ENCODE measurements at regions not wholly inside any gene's neighbourhood (a gene's known extent, or its start where the extent isn't known, plus 50 kb on each side); places are given as distances from the start of the nearest gene placed in this dataset.
A peak's percentile ranks its signal among the peaks of the same experiment; 100 is the strongest.

DNA sequence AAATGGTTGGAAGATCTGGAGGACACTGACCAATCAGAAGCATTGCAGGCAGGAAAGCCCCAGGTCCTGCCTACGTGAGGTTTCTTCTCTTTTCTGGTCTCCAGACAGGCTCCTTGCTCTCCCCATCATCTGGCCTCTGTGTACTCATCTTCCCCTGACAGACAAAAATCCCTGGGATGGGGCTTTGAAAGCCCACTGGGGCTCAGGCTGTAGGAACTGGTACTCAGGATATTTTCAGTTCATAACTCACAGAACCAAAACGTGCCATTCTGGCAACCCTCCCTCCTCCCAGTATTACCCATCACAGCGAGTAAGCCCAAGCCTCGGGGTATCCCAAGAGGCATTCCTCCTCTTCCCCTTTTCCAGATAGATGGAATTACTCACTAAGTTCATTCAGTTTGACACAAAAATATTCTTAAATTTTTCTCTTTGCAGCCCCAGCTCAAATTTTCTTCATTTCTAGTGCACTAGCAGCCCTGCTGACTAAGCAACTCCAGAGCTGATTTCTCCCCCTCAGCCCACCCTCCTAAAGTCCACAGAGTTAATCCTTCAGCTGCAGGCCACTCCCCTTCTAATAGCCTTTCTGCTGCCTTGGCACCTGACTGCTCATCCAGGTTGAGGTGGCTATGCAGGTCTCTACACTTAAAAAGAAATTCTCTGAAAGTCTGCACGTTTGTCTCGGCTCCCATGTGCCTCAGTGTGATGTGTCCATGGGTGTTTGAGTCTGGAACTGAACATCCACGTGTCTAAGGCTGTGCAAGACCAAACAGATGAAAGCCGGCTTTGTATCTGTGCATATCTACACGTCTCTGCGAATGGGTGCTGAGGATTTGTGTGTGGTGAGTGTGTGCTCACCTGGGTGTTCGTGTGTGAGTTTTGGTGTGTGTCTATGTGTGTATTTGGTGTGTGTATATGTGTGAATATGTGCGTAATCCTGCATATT is 331.4 kb downstream of the CCSER2 start:
- POLR2A ChIA-PET, result no interaction called here

DNA sequence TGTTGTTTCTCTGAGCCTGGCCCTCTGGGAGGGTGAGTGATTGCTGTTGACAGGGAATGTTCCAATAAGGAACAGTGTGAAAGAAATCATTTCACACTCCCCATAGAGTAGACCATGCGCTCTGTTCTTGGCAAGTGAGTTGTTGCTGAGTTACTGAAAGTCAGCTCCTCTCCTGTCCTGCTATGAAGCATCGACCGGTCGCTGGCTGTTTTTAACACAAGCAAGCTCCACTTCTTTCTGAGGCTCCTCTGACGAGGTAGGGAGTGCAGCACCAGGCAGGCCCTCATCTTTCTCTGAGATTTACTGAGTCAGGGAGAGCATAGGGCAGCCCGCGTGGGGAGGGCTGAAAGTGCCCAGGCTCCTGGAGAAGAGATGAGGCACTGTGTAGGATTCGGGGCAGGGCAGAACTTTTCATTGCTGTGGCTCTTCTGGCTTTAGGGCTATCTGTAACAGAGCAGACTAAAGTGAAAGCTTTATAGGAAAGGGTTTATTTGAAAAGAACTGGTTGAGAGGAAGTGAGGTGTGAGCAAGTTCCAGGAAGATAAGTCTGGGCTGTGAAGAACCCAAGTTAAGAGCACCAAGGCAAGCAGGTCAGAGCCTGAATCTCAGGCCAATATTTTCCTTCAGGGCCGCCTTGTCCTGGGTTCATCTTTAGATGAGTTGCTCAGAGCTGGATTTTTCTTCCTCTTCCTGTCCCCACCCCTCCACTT is 332.2 kb downstream of the CCSER2 start:
- H3K4me3 ChIP-seq (ENCODE audit: low read length), result no peak overlapping the region
- no peaks in the 10 kb centered on the region for H3K9me3 ChIP-seq (ENCODE audit: control insufficient read depth in 2 of 3, low read length in 3 of 3)
- Mint-ChIP-seq H3K9me3 (peaks cover 0 to 2% (median 0%) of the 10 kb centered on the region in 11 donors), H3K27me3 (peaks cover under 1 to 19% (median 8%) of the 10 kb centered on the region in 5 donors), H3K36me3 (no peaks in the 10 kb centered on the region), H3K27ac (peak overlapping the region in 1 of 9 donors; percentile 48), H3K4me1 (peaks cover 0 to 10% (median 0%) of the 10 kb centered on the region in 7 donors), H3K4me3 (peak overlapping the region in 1 of 10 donors; percentile 3)
- no peaks in the 10 kb centered on the region for H3K36me3 ChIP-seq (ENCODE audit: control insufficient read depth in 2 of 3, insufficient read depth in 3 of 3, low read length in 3 of 3)
- H3K4me1 ChIP-seq (ENCODE audit: control insufficient read depth in 2 of 2, insufficient read depth in 2 of 2, low read length in 2 of 2), result no peaks in the 10 kb centered on the region
- CTCF ChIA-PET, result no interaction called here
- H3K27me3 ChIP-seq (ENCODE audit: control insufficient read depth in 2 of 2, insufficient read depth in 2 of 2, low read length in 2 of 2), result no peaks in the 10 kb centered on the region
- H3K27ac ChIP-seq (ENCODE audit: low read depth, low read length), result no peak overlapping the region
- DNase-seq (no peak), ATAC-seq (no peak)
- intact Hi-C loops (cut with micrococcal nuclease), result no loop called here
- POLR2A ChIA-PET, result no interaction called here

More for the DNA sequence above, 331.4 kb downstream of the CCSER2 start:
- CTCF ChIA-PET, result no interaction called here
- no peaks in the 10 kb centered on the region for H3K36me3 Mint-ChIP-seq
- H3K4me3 Mint-ChIP-seq, result no peak overlapping the region
- H3K27ac Mint-ChIP-seq, result peak overlapping the region in 1 of 9 donors; percentile 0
- Histone ChIP-seq H3K4me3 (ENCODE audit: low read length) (no peak overlapping the region), H3K36me3 (ENCODE audit: control insufficient read depth in 2 of 3, insufficient read depth in 3 of 3, low read length in 3 of 3) (no peaks in the 10 kb centered on the region), H3K9me3 (ENCODE audit: control insufficient read depth in 2 of 3, low read length in 3 of 3) (no peaks in the 10 kb centered on the region), H3K27me3 (ENCODE audit: control insufficient read depth in 2 of 2, insufficient read depth in 2 of 2, low read length in 2 of 2) (no peaks in the 10 kb centered on the region), H3K4me1 (ENCODE audit: control insufficient read depth in 2 of 2, insufficient read depth in 2 of 2, low read length in 2 of 2) (no peaks in the 10 kb centered on the region), H3K27ac (ENCODE audit: low read depth, low read length) (no peak overlapping the region)
- ATAC-seq (no peak), DNase-seq (no peak)
- H3K4me1 Mint-ChIP-seq, result peaks cover 0 to 10% (median 0%) of the 10 kb centered on the region in 7 donors
- intact Hi-C loops (cut with micrococcal nuclease), result no loop called here
- peaks cover 0 to 20% (median 7%) of the 10 kb centered on the region in 5 donors for H3K27me3 Mint-ChIP-seq
- peaks cover 0 to 2% (median 0%) of the 10 kb centered on the region in 11 donors for H3K9me3 Mint-ChIP-seq

DNA sequence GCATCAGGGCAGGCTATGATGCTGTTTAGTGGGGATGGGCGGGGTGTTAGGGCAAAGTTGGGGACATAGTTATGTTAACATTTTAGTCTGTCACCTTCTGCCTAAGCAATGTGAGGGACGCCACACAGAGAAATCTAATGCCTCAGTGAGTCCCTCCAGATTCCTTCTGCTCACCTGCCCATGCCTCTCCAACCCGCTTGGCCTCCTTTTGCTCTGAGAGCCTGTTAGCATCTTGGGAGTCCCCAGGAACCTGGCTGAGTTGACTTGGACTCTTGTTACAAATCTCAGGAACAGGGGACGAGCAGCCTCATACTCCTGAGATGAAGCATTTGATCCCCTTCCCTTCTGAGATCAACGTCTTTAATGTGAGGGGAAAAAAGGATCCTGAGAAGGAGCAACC is 336.8 kb downstream of the CCSER2 start:
- H3K27me3 ChIP-seq (ENCODE audit: control insufficient read depth in 2 of 2, insufficient read depth in 2 of 2, low read length in 2 of 2), result no peaks in the 10 kb centered on the region
- no peak overlapping the region for H3K27ac Mint-ChIP-seq
- no peaks in the 10 kb centered on the region for H3K36me3 ChIP-seq (ENCODE audit: control insufficient read depth in 2 of 3, insufficient read depth in 3 of 3, low read length in 3 of 3)
- CTCF ChIA-PET, result interaction anchor here (0.5 kb wide), 1 partner anchor 66 kb away, joined by 3 read pairs; no protein-coding TSS in a partner anchor
- H3K9me3 ChIP-seq (ENCODE audit: control insufficient read depth in 2 of 3, low read length in 3 of 3), result no peaks in the 10 kb centered on the region
- H3K4me3 ChIP-seq (ENCODE audit: low read length), result no peak overlapping the region
- peaks cover 0 to 25% (median 6%) of the 10 kb centered on the region in 5 donors for H3K27me3 Mint-ChIP-seq
- H3K36me3 Mint-ChIP-seq, result no peaks in the 10 kb centered on the region
- POLR2A ChIA-PET, result no interaction called here
- DNase-seq (no peak), ATAC-seq (no peak)
- H3K4me3 Mint-ChIP-seq, result no peak overlapping the region
- H3K9me3 Mint-ChIP-seq, result peaks cover 0 to 2% (median 0%) of the 10 kb centered on the region in 11 donors
- intact Hi-C loops (cut with micrococcal nuclease), result loop anchor here in 1 of 2 donors (5.0 kb wide), 1 partner anchor 1712 kb away; no protein-coding TSS in a partner anchor
- H3K4me1 ChIP-seq (ENCODE audit: control insufficient read depth in 2 of 2, insufficient read depth in 2 of 2, low read length in 2 of 2), result no peaks in the 10 kb centered on the region
- H3K27ac ChIP-seq (ENCODE audit: low read depth, low read length), result no peak overlapping the region
- peaks cover 0 to 9% (median 0%) of the 10 kb centered on the region in 7 donors for H3K4me1 Mint-ChIP-seq

DNA sequence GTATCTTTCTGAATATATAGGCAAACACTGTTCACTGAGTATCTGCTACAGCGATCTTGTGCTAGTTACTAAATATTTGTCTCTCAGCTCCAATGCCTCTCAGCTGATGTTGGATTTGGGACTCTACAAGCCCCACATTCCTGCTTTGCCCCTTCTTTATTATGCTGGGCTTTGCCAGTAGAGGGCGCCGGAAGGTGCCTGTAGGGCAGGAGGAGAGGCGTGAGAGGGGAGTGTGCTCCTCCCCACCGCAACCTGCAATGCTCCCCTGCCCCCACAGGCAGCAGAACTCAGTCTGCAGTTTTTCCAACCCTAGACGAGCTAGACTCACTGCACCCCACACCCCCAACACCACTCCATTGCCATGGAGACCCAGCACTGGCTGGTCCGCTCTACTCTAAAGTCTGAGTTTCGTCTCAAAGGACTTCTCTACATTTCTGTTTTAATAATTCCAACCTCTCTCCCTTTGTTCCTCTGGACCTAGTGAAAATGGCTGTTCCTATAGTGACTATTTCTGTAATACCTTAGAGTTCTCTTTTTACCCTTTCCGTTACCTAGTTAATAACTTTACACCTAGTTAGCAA is 337.6 kb downstream of the CCSER2 start:
- Histone ChIP-seq H3K4me3 (ENCODE audit: low read length) (no peak overlapping the region), H3K27ac (ENCODE audit: low read depth, low read length) (no peak overlapping the region), H3K36me3 (ENCODE audit: control insufficient read depth in 2 of 3, insufficient read depth in 3 of 3, low read length in 3 of 3) (no peaks in the 10 kb centered on the region), H3K9me3 (ENCODE audit: control insufficient read depth in 2 of 3, low read length in 3 of 3) (no peaks in the 10 kb centered on the region), H3K4me1 (ENCODE audit: control insufficient read depth in 2 of 2, insufficient read depth in 2 of 2, low read length in 2 of 2) (no peaks in the 10 kb centered on the region), H3K27me3 (ENCODE audit: control insufficient read depth in 2 of 2, insufficient read depth in 2 of 2, low read length in 2 of 2) (no peaks in the 10 kb centered on the region)
- Mint-ChIP-seq H3K4me1 (peaks cover 0 to under 1% (median 0%) of the 10 kb centered on the region in 7 donors), H3K27ac (no peak overlapping the region), H3K27me3 (peaks cover 0 to 21% (median 6%) of the 10 kb centered on the region in 5 donors), H3K36me3 (no peaks in the 10 kb centered on the region), H3K4me3 (no peak overlapping the region), H3K9me3 (peaks cover 0 to 2% (median 0%) of the 10 kb centered on the region in 11 donors)
- DNase-seq (no peak), ATAC-seq (no peak)
- ChIA-PET POLR2A (no interaction called here), CTCF (interaction anchor here (0.5 kb wide), 1 partner anchor 65 kb away, joined by 3 read pairs; no protein-coding TSS in a partner anchor)
- intact Hi-C loops (cut with micrococcal nuclease), result loop anchor here in 1 of 2 donors (5.0 kb wide), 1 partner anchor 1711 kb away; no protein-coding TSS in a partner anchor

DNA sequence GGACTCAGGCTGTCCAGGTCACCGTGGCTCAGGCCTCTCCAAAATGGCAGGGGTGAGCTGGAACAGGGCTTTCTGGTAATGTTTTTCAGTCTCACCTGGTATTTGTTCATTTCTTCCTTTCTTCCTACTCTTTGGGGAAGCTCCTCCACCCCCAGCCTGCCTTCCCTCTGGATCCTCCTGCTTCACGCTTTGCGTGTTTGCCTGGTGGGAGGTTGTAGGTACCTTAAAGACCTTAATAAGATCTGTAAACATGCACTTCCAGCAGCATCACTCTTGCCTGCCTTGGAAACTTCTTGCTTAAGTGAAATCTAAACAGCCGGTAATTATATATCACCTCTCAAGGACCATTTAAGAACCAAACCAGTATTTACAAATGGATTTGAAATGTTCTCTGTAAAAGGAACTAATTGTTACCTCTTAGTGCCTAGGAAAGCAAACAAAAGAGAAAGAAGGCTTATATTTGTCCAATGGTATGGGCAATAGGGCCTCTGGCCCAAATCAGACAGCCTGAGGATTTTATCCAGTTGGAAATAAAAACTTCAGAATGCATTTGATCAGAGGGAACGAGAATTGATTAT is 339.9 kb downstream of the CCSER2 start:
- Histone ChIP-seq H3K27me3 (ENCODE audit: control insufficient read depth in 2 of 2, insufficient read depth in 2 of 2, low read length in 2 of 2) (no peaks in the 10 kb centered on the region), H3K27ac (ENCODE audit: low read depth, low read length) (no peak overlapping the region), H3K4me1 (ENCODE audit: control insufficient read depth in 2 of 2, insufficient read depth in 2 of 2, low read length in 2 of 2) (no peaks in the 10 kb centered on the region), H3K36me3 (ENCODE audit: control insufficient read depth in 2 of 3, insufficient read depth in 3 of 3, low read length in 3 of 3) (no peaks in the 10 kb centered on the region), H3K4me3 (ENCODE audit: low read length) (no peak overlapping the region), H3K9me3 (ENCODE audit: control insufficient read depth in 2 of 3, low read length in 3 of 3) (no peaks in the 10 kb centered on the region)
- H3K4me3 Mint-ChIP-seq, result no peak overlapping the region
- no peak overlapping the region for H3K27ac Mint-ChIP-seq
- no peak for ATAC-seq
- H3K4me1 Mint-ChIP-seq, result no peaks in the 10 kb centered on the region
- peaks cover 0 to 5% (median 0%) of the 10 kb centered on the region in 11 donors for H3K9me3 Mint-ChIP-seq
- no peaks in the 10 kb centered on the region for H3K36me3 Mint-ChIP-seq
- peaks cover 0 to 21% (median 6%) of the 10 kb centered on the region in 5 donors for H3K27me3 Mint-ChIP-seq
- no peak for DNase-seq
- POLR2A ChIA-PET, result no interaction called here
- intact Hi-C loops (cut with micrococcal nuclease), result loop anchor here in 1 of 2 donors (5.0 kb wide), 1 partner anchor 1709 kb away; no protein-coding TSS in a partner anchor
- CTCF ChIA-PET, result no interaction called here

DNA sequence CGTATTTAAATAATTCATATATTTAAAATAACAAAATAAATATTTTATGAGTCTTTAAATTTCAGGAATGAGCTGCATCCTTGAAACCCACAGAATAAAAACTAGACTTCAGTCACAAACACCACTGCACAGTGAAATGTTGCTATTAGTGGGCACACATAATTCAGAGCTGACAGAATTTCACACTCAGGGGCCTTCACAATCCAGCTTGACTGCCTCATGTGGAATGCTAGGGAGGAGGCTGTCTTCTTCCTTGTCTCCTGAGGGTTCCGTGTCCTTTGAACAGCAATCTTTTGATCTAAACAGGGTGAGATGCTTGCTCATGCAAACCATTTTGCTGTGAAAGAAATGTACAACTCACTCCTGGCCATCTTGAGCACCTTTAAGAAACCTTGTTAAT is 346.7 kb downstream of the CCSER2 start:
- intact Hi-C loops (cut with micrococcal nuclease), result no loop called here
- no peaks in the 10 kb centered on the region for H3K36me3 Mint-ChIP-seq
- Histone ChIP-seq H3K27me3 (ENCODE audit: control insufficient read depth in 2 of 2, insufficient read depth in 2 of 2, low read length in 2 of 2) (peaks cover 0 to 6% of the 10 kb centered on the region in 2 donors), H3K9me3 (ENCODE audit: control insufficient read depth in 2 of 3, low read length in 3 of 3) (no peaks in the 10 kb centered on the region), H3K4me1 (ENCODE audit: control insufficient read depth in 2 of 2, insufficient read depth in 2 of 2, low read length in 2 of 2) (no peaks in the 10 kb centered on the region), H3K27ac (ENCODE audit: low read depth, low read length) (no peak overlapping the region), H3K4me3 (ENCODE audit: low read length) (no peak overlapping the region), H3K36me3 (ENCODE audit: control insufficient read depth in 2 of 3, insufficient read depth in 3 of 3, low read length in 3 of 3) (no peaks in the 10 kb centered on the region)
- peaks cover 0 to 11% (median 6%) of the 10 kb centered on the region in 5 donors for H3K27me3 Mint-ChIP-seq
- ChIA-PET POLR2A (no interaction called here), CTCF (no interaction called here)
- peaks cover 0 to 3% (median 0%) of the 10 kb centered on the region in 11 donors for H3K9me3 Mint-ChIP-seq
- H3K4me3 Mint-ChIP-seq, result no peak overlapping the region
- H3K27ac Mint-ChIP-seq, result no peak overlapping the region
- H3K4me1 Mint-ChIP-seq, result no peaks in the 10 kb centered on the region
- no peak for DNase-seq
- no peak for ATAC-seq

Measured in naive thymus-derived CD4-positive, alpha-beta T cell (primary cell).